ENCODE measurements at regions not wholly inside any gene's neighbourhood (a gene's known extent, or its start where the extent isn't known, plus 50 kb on each side); places are given as distances from the start of the nearest gene placed in this dataset.

DNA sequence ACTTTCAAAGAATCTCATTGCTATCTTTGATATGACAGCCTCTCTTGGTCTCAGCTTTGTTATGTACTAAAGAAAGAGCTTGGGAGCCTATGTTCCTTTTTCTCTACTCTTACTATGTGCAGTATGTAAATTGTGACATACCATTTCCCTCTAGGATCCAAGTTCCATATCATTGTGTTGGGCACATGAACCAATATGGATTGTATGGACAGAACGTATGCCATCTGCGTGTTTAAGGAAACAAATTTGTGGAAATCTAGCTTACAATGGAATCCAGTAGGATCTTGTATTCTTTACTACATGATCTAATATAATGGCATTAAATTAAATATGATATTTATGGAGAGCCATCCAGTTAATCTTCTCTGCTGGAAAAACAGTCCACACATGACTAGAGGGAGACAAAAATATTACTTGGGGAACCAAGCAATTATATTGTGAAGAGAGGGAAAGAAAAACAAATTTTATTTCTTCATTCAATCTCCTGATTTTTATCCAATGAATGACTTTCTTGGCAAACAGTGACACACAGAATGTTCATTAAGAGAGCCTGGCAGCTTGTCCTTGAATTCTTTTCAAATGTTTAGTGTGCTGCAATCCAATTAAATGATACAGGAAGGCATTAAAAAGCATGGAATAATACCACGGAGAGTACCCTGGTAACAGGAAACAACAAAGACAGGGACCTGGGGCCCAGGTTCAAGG lies 106.5 kb upstream of the DAB1 start:
- DNase-seq (ENCODE audit: low spot score) = no peak
- intact Hi-C loops (cut with DNase I) = no loop called here

DNA sequence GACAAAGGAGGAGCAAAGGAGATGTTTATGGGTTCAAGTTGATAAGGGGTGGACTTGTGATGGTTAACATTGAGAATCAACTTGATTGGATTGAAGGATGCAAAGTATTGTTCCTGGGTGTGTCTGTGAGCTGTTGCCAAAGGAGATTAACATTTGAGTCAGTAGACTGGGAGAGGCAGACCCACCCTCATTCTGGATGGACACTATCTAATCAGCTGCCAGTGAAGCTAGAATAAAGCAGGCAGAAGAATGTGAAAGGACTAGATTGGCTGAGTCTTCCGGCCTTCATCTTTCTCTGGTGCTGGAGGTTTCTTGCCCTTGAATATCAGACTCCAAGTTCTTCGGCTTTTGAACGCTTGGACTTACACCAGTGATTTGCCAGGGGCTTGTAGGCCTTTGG lies 98.7 kb upstream of the DAB1 start:
- DNase-seq (ENCODE audit: low spot score) = no peak
- intact Hi-C loops (cut with DNase I) = no loop called here

DNA sequence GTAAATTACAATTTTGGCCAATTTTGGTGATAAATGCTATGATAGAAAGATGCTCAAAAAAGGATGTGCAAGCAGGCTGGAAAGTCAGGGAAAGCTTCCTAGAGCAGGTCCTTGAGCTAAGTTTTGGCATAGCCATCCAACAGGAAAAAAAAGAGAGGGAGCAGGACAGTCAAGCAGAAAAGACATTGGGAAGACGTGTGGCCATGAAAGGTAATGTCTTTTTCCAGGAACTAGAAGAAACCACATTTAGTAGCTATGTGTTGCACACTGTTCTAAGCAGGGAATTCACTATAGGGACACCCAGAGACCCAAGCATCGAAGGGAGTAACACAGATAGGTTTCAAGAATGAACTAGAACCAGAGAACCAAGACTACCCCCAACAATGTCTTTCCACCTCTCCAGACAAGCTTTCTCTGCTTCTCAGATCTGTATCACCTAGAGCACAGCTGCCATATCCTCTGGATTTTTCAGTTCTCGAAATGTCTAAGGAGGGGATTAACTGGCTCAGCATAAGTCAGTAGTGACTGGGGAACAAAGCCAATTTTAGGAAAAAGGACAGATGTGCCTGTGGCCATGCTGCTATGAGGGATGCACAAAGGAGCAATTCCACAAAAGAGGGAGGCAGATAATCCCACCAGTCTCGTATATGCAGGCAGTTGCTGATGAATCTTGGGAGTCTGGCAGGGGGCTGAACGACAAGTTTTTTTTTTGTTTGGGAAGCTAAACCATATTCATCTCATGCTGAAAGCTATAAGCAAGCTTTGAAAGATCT lies 97.1 kb upstream of the DAB1 start:
- intact Hi-C loops (cut with DNase I) = no loop called here
- no peak for DNase-seq (ENCODE audit: low spot score)

DNA sequence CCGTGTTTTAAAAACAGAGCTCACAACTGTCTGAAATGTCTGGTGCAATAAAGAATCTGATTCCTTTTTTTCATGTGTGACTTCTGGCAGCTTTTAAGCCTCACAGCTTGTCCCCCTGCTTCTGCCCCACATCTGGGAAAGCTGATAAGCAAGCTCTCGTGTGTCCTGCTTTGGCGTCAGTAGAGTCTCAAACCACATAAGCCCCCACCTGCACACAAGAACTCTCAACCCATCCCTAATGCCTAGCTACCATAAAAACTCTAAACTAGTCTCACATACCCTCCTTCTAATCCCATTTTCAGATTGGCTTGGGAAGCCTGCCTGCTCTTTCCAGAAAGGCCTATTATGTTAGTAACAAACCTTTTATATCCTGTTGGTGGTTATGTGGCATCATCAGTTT lies 94.6 kb upstream of the DAB1 start:
- DNase-seq (ENCODE audit: low spot score) = no peak
- intact Hi-C loops (cut with DNase I) = no loop called here

DNA sequence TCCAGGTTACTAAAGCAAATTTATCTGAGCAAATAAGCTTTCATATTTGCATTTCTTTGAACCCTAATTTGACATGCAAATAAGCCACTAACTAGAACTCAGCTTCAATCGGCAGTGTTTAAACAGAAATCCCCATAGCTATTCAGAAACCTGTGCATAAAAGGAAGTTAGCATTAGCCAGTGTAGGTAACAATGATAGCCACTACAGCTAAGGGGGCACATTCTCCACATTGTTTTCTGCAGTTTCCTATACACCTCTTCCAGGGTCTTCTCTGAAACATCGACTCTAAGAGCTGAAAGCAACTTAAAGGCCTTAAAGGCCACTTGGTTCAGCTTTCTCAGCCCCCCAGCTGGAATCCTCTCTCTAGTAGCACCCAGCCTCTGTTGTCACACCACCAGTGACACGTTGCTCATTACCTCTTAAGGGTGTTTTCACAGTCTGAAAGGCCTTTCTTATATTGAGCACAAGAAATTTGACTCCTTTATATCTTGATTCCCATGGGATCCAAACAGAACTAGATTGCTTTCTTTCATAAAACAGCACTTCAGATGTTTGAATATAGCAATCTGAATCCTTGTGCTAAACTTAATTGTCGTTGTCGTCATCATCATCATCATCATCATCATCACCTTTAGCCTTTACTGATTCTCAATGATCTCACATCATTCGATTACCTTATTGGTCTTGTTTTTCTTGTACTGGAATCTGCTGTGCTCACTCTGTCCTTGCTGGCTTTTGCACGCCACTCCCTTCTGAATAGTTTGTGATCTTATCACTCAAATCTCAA lies 93.9 kb upstream of the DAB1 start:
- intact Hi-C loops (cut with DNase I) = no loop called here

DNA sequence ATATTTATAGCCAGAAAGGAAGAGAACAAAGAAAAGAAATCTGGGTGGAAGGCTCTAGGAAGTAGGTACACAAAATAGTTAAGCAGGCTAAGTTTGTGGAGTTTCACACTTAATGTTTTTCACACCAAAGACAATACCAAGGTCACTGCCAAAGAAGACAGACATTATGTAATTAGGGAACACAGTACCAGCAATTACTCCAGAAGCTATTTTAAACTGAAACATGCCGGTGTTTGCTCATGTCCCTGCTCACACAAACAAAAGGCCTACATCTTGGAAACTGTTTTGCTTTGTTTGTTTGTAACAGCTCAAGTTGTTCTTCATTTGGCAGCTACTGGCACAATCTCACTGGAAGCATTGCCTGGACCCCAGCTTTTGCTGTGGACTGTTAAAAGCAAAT lies 88.5 kb upstream of the DAB1 start:
- intact Hi-C loops (cut with DNase I) = no loop called here
- DNase-seq (ENCODE audit: low spot score) = no peak

More for the DNA sequence above, 93.9 kb upstream of the DAB1 start:
- no peak for DNase-seq (ENCODE audit: low spot score)

DNA sequence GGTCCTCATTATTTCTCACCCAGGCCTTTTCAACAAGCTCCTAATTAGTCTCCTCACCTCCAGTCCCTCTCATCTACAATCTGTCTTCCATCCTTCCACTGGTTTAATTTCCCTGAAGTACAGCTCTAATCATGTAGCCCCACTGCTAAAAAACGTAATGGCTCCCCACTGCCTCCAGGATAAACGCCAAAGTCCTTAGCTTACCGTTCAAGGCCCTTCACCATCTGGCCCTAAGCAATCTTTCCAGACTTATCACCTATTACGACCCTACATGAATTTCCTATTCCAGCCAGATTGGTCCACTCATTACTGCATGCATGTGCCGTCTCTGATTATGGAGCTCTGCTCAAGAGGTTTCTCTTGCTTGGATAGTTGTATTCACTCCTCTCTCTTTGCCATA lies 83.1 kb upstream of the DAB1 start:
- DNase-seq (ENCODE audit: low spot score) = no peak
- intact Hi-C loops (cut with DNase I) = no loop called here

DNA sequence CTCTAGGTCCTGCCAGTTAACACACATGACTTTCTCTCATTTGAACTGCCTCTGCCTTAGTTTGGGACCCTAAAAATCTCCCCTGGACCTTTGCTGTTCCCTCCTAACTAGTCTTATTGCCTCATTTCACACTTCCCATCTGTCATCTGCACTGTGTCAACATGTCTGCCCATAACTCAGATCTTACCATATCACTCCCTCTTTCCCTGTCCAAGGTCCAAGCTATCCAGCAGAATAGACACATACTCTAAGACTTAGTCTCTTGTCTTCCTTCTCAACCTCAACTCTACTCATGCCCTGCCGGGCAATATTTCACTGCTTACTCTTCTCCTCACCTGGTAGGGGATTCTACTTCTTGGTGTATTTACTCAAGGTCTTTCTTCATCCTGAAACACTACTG lies 79.5 kb upstream of the DAB1 start:
- intact Hi-C loops (cut with DNase I) = no loop called here
- DNase-seq (ENCODE audit: low spot score) = no peak

DNA sequence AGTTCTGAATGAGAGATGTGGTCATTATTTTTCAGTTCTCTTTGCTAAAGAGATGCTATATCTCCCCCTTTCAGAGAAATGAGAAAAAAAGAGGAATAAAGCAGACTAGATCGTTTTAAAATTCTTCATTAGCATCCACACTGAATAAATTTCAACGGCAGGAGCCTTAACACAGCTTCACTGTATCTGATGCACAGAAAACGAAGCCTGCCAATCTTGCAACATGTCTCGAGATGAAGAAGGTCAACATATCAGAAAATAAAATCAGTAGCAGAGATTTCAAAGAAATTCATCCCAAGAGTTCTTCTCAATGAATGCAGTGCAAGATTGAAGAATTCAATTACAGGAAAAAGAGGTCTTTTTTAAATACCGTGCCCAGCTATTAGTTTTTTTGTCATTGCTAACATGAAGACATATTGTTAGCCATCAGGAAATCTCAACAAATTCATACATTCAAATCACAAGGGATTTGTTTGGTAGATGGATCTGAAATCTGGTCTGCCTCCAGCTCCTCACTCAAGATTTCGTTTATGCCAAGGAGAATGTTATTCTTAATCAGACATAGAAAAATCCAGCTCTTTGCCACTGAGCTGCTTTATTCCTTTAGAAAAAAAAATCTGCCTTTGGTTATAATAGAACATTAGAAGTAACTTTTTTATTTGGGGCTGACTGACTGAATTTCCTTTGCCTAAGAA lies 76.4 kb upstream of the DAB1 start:
- DNase-seq (ENCODE audit: low spot score) = no peak
- intact Hi-C loops (cut with DNase I) = no loop called here

DNA sequence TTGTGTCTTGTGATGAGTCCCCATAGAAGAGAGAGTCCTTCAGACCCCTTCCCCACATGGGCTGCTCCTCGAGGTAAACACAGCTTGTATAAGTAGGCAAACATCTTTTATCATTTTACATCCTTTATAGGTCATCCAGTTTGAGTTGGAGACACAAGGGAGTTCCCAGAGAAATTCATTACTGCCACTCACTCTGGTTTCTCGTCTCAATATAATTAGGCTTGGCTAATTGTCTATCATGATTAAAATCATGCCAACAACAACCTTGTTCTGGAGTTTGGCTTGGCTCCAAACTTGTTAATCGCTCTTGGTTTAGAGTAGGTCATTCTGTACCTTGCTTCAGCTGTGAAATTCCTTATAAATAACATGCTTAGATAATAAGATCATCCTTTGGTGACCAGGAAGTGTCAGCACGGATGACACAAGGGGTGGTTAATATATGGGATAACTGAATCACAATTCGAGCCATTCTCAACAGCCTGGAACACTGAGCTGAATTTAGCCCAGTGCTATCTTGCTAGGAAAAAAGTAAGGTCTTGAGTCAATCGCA lies 70.7 kb upstream of the DAB1 start:
- DNase-seq (ENCODE audit: low spot score) = no peak
- intact Hi-C loops (cut with DNase I) = no loop called here

DNA sequence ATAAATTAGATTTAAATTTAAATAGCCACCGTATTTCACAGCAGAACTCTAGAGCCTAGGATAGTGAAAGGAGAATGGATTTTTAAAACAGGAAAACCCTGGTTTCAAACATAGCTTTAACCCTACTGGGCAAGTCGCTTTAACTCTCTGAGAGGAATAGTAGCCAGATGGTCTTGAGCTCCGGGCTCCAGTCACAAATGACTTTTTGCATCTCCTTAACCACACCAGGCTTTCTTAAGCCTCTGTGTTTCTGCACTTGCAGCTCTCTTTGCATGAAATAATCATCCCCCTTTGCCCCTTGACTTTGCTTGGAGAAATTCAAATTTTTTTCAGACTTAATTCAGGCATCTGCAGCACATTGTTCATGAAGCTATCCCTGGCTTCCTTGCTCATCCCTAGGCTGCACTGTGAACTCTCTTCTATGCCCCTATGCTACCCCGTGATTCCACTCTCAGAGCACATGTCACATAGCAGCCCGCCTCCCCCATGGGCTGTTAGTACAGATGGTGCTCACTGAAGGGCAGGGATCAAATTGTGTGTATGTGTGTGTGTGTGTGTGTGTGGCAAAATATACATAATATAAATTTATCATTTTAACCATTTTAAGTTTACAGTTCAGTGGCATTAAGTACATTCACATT lies 68.8 kb upstream of the DAB1 start:
- DNase-seq (ENCODE audit: low spot score) = no peak
- intact Hi-C loops (cut with DNase I) = no loop called here

DNA sequence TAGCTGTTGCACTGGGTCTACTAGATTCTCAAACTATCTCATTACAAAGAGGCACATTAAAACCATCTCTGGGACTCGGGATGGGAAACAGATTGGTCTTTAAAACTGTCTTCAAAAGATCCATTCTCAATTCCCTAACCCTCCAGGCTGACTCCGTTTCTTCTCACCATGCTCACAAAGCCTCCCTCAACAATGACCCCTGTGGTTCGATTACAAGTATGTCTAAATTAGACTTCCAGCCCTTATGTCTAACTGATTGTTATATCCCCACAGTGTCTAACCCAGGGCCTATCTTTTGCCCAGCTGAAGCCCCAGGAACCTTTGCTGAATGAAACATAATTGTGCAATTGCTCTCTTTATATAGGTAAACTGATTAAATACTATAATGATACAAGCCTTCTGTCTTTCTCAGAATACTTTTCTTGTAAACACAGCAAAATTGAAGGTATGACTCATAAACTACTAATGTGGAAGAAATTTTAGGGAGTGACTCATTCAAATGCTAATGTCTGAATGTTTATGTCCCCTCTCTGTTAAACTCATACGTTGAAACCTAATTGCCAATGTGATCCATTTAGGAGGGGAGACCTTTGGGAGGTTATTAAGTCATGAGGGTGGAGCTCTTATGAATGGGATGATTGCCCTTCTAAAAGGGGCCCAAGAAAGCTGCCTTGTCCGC lies 65.6 kb upstream of the DAB1 start:
- no peak for DNase-seq (ENCODE audit: low spot score)
- intact Hi-C loops (cut with DNase I) = no loop called here

DNA sequence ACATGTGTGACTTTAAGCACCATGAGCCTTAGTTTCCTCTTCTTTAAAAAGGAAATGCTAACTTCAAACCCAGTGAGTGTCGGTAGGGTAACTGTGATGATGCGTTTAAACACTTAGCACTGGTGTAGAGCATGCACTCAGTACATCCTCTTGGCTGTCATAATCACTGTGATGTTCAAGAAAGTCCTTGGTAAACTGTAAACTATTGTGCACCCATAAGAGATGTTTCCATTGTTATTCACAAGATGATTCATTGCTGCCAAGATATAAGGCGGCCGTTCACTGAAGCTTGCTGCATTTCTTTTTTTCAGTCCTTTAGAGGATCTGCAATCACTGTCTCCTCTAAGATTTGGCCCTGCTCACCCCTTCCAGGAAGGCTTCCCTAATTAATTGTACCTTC lies 61.8 kb upstream of the DAB1 start:
- intact Hi-C loops (cut with DNase I) = no loop called here
- DNase-seq (ENCODE audit: low spot score) = no peak

DNA sequence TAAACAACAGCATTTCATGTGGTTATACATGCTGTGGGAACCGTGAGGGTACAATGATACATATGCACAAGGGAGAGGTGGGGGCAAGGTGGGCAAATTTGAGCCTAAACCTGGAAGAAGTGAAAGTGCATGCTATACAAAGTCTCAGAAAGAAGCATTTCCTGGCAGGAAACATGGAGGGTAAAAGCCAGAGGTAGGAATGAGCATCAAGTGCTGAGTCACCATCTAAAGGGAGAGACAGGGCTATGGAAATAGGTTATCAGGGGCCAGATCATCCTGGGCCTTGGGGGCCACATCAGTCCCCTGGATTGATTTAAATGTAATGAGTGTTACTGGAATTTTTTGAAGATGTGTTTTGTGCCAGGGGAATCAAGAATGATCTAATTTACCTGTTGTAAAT lies 60.1 kb upstream of the DAB1 start:
- no peak for DNase-seq (ENCODE audit: low spot score)
- intact Hi-C loops (cut with DNase I) = no loop called here

DNA sequence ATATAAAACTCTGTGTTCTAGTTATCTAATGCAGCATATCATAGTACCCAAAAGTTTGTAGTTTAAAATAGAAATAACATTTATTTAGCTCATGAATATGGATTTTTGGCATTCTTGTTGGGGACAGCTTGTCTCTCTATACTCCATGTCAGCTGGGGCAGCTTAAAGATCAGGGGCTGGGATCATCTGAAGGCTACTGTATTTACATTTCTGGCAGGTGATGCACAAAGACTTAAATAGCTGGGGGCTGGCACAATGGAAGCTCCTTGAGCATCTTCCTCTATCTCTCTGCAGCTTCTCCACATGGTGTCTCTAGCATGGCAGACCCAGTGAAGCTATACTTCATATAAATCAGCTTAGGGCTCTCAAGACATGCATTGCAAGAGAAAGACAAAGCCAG lies 55.6 kb upstream of the DAB1 start:
- intact Hi-C loops (cut with DNase I) = no loop called here
- DNase-seq (ENCODE audit: low spot score) = no peak

DNA sequence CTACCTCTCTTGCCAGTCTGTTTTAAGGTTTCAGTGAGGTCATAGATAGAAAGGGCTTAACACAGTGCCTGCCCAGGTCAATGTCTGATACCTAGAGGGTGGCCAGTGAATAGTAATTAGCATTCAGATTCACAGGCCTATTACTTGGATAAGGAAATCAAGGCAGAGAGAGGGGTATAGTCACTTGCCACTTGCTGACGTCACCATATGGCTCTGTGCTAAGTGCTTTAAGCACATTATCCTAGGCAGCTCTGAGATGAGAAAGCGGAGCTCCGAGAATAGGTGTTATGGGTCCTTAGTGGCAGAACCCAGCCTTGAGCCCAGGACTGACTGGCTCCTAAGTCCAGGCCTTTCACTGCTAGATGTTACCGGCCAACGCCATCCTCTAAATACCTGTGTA lies 51.5 kb upstream of the DAB1 start:
- DNase-seq (ENCODE audit: low spot score) = no peak
- intact Hi-C loops (cut with DNase I) = no loop called here

DNA sequence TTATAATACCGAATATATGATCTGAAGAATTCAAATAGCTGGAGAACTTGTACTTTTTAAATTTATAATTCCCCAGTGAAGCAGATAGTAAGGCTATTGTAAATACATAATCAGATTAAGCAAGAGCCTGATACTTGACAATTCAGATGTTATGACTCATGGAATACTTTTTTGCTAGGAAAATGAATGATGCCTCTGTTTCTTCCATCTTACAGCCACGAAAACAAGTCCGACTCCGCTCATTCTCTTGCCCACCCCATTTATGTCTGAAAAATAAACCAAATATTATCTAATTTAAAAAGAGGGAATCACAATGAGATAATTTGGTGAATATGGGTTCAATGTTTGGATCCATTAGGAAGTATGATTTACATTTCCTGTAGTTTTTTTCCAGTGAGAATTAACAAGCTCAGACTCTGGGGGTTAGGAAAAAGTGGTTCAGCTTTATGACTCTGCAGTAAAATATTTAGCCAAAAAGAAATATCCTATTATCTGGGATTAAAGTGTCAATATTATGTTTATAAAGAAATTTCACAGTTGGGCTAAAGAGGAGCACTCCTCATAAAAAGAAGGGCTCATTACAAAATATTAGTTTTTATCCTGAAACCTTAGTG lies 50.4 kb upstream of the DAB1 start:
- intact Hi-C loops (cut with DNase I) = no loop called here
- DNase-seq (ENCODE audit: low spot score) = no peak

Measured in cardiac septum (tissue), 1 donor.